Pancreas (tissue), 10 donors: ENCODE measurements at regions not wholly inside any gene's neighbourhood (a gene's known extent, or its start where the extent isn't known, plus 50 kb on each side); places are given as distances from the start of the nearest gene placed in this dataset.

Experiments
- ATAC-seq, 4 donors: fragments of 200-7000 bp; cut with Tn5 transposase; one replicate each; pipeline versions ENCODE4 v1.8.0 to v1.9.1; 2020; ENCODE audit warnings: mild to moderate bottlenecking in 4 of 4, moderate library complexity in 4 of 4
- DNase-seq, 6 donors: peaks; one replicate each; pipeline ENCODE4 v3.0.0-alpha.2; 2020
- FAIRE-seq: peaks from 2 replicates; lab custom pipeline; 2012; peaks lifted over from hg19 to GRCh38; lab: Jason Lieb, UNC
- H3K27ac ChIP-seq, 4 donors: fragments of 200-600 bp; sonication (generic); 1 replicate in 3 of 4; 2 replicates in 1 of 4; pipeline versions ENCODE4 v1.5.0 to v1.8.0; 2020
- H3K27me3 ChIP-seq, 4 donors: fragments of 200-600 bp; one replicate each; pipeline ENCODE4 v1.8.0; 2021
- H3K36me3 ChIP-seq, 3 donors: fragments of 200-600 bp; sonication (generic) in 1 of 3; one replicate each; pipeline versions ENCODE4 v1.5.0 to v1.8.0; 2020 to 2021
- H3K4me1 ChIP-seq, 3 donors: fragments of 200-600 bp; one replicate each; pipeline ENCODE4 v1.8.0; 2021
- H3K4me3 ChIP-seq, 4 donors: fragments of 200-600 bp; sonication (generic) in 2 of 4; one replicate each; pipeline versions ENCODE4 v1.5.0 to v1.8.0; 2020 to 2021
- H3K9me3 ChIP-seq, 4 donors: fragments of 200-600 bp; one replicate each; pipeline ENCODE4 v1.8.0; 2021
- WGBS, 2 donors: extraction: QIAGEN DNeasy Blood & Tissue Kit; methylation state at CpG; one replicate each; pipeline ENCODE4 v1.1.7; 2013; 5-methylcytosine and 5-hydroxymethylcytosine counted together
- intact Hi-C, 3 donors: fragments of 100-400 bp; cut with DNase I; formaldehyde crosslinking; loops; one replicate each; pipeline versions ENCODE4 v1.11.1 to v1.14.2; 2022
- TF ChIP-seq, protein P1 (sequence below), 4 donors: fragments of 200-600 bp; sonication (generic) in 3 of 4; IDR thresholded peaks; one replicate each; pipeline versions ENCODE4 v1.5.0 to v1.8.0; 2021; ENCODE audit warnings: antibody characterized with exemption in 4 of 4
- donor health status: healthy with polysubstance abuse.
- donor health status: DM: no; HTN: no; CAD: no; lungs with moderate emphysema.
- donor health status: DM: no; HTN: no; CAD: no.
- donor health status: control.
- donor health status: control.
- donor health status: Bipolar disorder and iron deficiency.
- donor health status: DM: yes; HTN: yes; CAD: no.
- donor health status: DM: no; HTN: no; CAD: no.
- donor health status: DM: no; HTN: no; CAD: no.
- donor health status: DM: yes; HTN: yes; CAD: no.

DNA sequence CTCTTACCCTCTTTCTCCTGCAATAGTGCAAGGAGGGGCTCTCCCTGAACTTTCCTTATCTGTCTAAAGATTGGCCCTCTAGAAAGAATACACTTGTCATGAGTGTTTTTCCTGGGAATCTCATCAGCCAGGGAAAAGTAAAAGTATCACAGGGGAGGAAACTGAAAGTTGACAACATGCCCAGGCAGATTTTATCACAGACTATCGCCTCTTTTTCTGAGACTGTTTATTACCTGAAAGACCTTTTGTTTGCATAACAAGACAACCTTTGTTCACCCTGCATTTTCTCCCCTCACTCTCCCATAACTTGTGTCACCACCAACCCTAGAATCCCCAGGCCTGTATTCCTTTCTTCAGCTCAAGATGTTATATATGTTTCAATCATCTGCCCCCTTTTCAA is 794.7 kb upstream of the ADAMTS5 start:
- DNase-seq (no peak), FAIRE-seq (no peak), ATAC-seq (peak in 1 of 4 donors; percentile 50)
- H3K27ac ChIP-seq: no peak overlapping the region
- H3K27me3 ChIP-seq: no peaks in the 10 kb centered on the region
- WGBS, 2 donors: 0 to 5% methylated on average over 1 of the region's 1 CpG
- no peaks in the 10 kb centered on the region for H3K36me3 ChIP-seq
- intact Hi-C loops: no loop called here
- H3K9me3 ChIP-seq: no peaks in the 10 kb centered on the region
- H3K4me1 ChIP-seq: no peaks in the 10 kb centered on the region
- TF ChIP-seq, protein P1, sequence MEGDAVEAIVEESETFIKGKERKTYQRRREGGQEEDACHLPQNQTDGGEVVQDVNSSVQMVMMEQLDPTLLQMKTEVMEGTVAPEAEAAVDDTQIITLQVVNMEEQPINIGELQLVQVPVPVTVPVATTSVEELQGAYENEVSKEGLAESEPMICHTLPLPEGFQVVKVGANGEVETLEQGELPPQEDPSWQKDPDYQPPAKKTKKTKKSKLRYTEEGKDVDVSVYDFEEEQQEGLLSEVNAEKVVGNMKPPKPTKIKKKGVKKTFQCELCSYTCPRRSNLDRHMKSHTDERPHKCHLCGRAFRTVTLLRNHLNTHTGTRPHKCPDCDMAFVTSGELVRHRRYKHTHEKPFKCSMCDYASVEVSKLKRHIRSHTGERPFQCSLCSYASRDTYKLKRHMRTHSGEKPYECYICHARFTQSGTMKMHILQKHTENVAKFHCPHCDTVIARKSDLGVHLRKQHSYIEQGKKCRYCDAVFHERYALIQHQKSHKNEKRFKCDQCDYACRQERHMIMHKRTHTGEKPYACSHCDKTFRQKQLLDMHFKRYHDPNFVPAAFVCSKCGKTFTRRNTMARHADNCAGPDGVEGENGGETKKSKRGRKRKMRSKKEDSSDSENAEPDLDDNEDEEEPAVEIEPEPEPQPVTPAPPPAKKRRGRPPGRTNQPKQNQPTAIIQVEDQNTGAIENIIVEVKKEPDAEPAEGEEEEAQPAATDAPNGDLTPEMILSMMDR (IDR thresholded peaks at IDR 0.05): no peak
- H3K4me3 ChIP-seq: no peak overlapping the region

DNA sequence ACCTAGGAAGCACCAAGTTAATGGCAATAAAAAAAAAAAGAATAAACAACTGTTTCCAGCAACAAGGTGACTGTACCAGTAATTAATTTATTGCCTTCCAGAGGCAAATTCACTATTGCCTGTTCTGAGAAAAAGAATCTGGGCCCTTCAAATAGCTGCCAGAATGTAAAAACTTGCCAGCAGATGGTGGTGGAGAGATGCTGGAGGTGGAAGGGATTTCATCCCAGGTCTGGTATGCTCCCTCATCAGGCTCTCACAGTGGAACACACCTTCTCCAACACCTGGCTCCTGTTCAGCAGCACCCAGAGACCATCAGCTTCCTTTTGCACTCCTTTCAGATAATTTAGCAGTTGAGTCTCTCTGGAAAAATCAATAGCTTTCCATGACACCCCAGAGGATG is 792.9 kb upstream of the ADAMTS5 start:
- Histone ChIP-seq H3K36me3 (no peaks in the 10 kb centered on the region), H3K4me3 (no peak overlapping the region), H3K27me3 (no peaks in the 10 kb centered on the region), H3K4me1 (no peaks in the 10 kb centered on the region), H3K9me3 (no peaks in the 10 kb centered on the region), H3K27ac (no peak overlapping the region)
- no peak for FAIRE-seq
- TF ChIP-seq, protein P1 (IDR thresholded peaks at IDR 0.05): no peak
- intact Hi-C loops: no loop called here
- no peak for DNase-seq
- no peak for ATAC-seq

DNA sequence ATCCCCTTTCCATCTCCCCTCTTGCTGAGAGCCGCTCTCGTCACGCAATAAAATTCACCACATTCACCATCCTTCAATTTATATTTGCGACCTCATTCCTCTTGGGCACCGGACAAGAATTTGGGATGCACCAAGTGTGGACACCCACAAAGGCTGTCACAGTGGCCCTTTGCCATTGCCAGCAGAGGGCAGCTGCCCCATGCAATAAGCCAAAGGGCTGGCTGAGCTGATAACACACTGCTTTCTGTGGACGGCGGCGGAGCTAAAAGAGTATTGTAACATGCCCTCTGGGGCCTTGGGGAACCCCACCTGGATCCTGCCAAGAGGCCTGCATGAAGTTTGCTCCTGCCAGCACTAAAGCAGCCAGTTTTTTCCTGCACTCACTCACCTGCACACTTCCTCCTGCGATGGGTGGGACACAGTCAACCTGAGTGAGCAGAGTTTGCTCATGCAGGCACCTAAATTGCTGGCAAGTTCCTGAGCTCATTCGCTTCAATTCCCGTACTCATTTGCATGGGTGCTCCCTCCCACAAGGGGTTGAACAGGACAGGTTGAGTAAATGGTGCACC is 792.3 kb upstream of the ADAMTS5 start:
- TF ChIP-seq, protein P1 (IDR thresholded peaks at IDR 0.05): peak in 1 of 4 donors; percentile 26
- DNase-seq (peak; percentile 25 to 67 (median 38)), FAIRE-seq (no peak), ATAC-seq (peak; percentile 48 to 90 (median 82))
- Histone ChIP-seq H3K4me3 (no peak overlapping the region), H3K27ac (no peak overlapping the region), H3K4me1 (no peaks in the 10 kb centered on the region), H3K27me3 (no peaks in the 10 kb centered on the region), H3K9me3 (no peaks in the 10 kb centered on the region), H3K36me3 (no peaks in the 10 kb centered on the region)
- WGBS, 2 donors: 62 to 69% methylated on average over 11 of the region's 11 CpGs
- intact Hi-C loops: no loop called here

DNA sequence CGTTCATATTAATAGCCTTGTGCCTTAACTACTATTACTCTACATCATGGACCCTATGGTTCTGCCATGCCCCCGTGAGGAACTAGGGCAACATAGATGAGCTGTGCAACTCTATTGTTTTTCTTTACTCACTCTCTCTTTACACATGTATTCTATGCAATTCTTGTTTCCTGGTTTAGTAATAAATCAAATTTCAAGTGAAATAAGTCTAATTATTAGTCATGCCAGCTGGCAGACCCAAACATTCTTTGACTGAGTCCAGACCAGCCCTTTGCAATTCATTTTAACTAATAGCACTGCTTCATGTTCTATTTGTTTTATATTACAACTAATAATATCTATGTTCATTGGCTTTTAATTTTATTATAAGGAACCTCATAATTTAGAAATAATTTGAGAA is 789.3 kb upstream of the ADAMTS5 start:
- H3K27me3 ChIP-seq: no peaks in the 10 kb centered on the region
- 80 to 88% methylated on average over 2 of the region's 2 CpGs for WGBS, 2 donors
- H3K27ac ChIP-seq: no peak overlapping the region
- TF ChIP-seq, protein P1 (IDR thresholded peaks at IDR 0.05): no peak
- H3K4me1 ChIP-seq: no peaks in the 10 kb centered on the region
- no peaks in the 10 kb centered on the region for H3K36me3 ChIP-seq
- H3K4me3 ChIP-seq: no peak overlapping the region
- intact Hi-C loops: no loop called here
- no peaks in the 10 kb centered on the region for H3K9me3 ChIP-seq
- DNase-seq (no peak), ATAC-seq (no peak), FAIRE-seq (no peak)

DNA sequence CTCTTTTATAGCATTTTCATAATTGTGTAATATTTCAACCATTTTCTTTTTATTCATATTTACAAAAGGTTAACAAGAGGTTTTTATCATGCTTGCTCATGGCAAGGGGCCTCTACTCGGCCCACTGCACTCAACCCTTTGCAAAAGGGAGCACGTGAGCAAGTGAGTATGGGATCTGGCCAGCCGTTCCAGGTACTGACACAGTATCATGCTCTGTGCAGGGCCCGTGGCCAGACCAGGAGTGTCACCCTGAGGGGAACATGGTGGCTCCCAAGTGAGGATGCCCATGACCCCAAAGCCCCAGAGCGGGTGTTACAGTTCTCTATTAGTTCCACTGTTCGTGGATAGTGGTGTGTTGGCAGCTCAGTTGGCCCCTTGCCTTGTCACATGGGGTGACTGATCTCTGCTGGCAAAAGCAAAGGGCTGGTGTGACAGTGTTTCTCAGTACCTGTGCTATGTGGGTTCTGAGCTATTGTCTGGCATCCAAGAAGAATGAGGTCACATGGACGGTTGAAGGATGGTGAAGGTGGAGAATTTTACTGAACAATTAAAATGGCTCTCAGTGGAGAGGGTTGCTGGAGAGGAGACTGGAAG is 777.2 kb upstream of the ADAMTS5 start:
- Histone ChIP-seq H3K36me3 (no peaks in the 10 kb centered on the region), H3K4me3 (no peak overlapping the region), H3K27ac (no peak overlapping the region), H3K4me1 (no peaks in the 10 kb centered on the region), H3K27me3 (no peaks in the 10 kb centered on the region), H3K9me3 (no peaks in the 10 kb centered on the region)
- FAIRE-seq: no peak
- no peak for ATAC-seq
- peak in 1 of 6 donors; percentile 24 for DNase-seq
- WGBS, 2 donors: 78 to 85% methylated on average over 7 of the region's 7 CpGs
- TF ChIP-seq, protein P1 (IDR thresholded peaks at IDR 0.05): no peak
- intact Hi-C loops: no loop called here
